ENCODE measurements at regions not wholly inside any gene's neighbourhood (a gene's known extent, or its start where the extent isn't known, plus 50 kb on each side); places are given as distances from the start of the nearest gene placed in this dataset.

DNA sequence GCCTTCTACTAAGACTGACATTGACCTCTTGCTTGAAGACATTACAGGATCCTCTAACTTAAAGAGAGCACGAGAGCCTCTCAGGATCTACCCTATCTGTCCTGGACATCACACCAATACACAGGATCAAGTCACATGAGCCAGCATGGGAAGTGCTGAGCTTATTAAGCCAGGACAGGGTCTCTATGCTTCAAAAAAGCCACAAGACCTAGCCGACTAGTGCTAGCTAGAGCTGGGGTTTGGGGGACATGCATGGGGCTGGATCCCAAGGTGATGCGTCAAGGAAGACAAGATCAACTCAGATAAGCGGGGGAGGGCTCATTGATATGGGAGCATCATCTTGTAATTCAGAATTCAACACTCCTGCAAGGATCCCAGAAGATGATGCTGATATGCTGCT is 167.2 kb upstream of the TAB2 start:
- Histone ChIP-seq H3K4me3 (no peak overlapping the region), H3K79me2 (ENCODE audit: control insufficient read depth, insufficient read depth, low read length) (no peaks in the 10 kb centered on the region), H3K27ac (ENCODE audit: extremely low read depth, low read depth, low read length) (no peak overlapping the region), H3K9me1 (ENCODE audit: control insufficient read depth, insufficient read depth, low read length) (no peaks in the 10 kb centered on the region), H3K9ac (ENCODE audit: insufficient read depth in 1 of 2, low read depth in 2 of 2, low read length in 2 of 2) (no peak overlapping the region; a peak in 1 of 4 replicates), H2AFZ (ENCODE audit: low read depth, low read length) (no peak overlapping the region), H4K20me1 (replicated peaks; ENCODE audit: control insufficient read depth, insufficient read depth, low read length) (no peaks in the 10 kb centered on the region), H3K36me3 (ENCODE audit: control insufficient read depth, insufficient read depth, low read length) (no peaks in the 10 kb centered on the region), H3K4me2 (ENCODE audit: insufficient read depth, low read length) (no peak overlapping the region), H3K9me3 (replicated peaks; ENCODE audit: control insufficient read depth, insufficient read depth, low read depth, low read length) (no peaks in the 10 kb centered on the region), H3K4me1 (replicated peaks in 1 of 2; ENCODE audit: control insufficient read depth in 2 of 2, insufficient read depth in 2 of 2, low read length in 2 of 2) (peaks cover 3 to 12% of the 10 kb centered on the region in 2 experiments; a peak in 1 of 5 replicates), H3K27me3 (ENCODE audit: control insufficient read depth in 2 of 2, insufficient read depth in 2 of 2, low read length in 2 of 2) (no peaks in the 10 kb centered on the region; a peak in 2 of 5 replicates)
- intact Hi-C loops (cut with micrococcal nuclease) (no loop called here), in situ Hi-C loops (cut with MboI) (no loop called here)
- FAIRE-seq = no peak
- ATAC-seq = no peak
- no TSS peak for BruUV-seq (replicated peaks)
- DNase-seq (ENCODE audit: extremely low read depth in 1 of 4, low spot score in 3 of 4) = no peak
- no peak for TF ChIP-seq TFAM (CRISPR knock-in tag; conservative IDR thresholded peaks at IDR 0.05)
- no peak for TF ChIP-seq RBM39 (optimal IDR thresholded peaks at IDR 0.05; ENCODE audit: low read depth, low read length)
- no peak for TF ChIP-seq SLC30A9 (CRISPR knock-in tag; IDR thresholded peaks at IDR 0.05)
- TF ChIP-seq, protein P1, sequence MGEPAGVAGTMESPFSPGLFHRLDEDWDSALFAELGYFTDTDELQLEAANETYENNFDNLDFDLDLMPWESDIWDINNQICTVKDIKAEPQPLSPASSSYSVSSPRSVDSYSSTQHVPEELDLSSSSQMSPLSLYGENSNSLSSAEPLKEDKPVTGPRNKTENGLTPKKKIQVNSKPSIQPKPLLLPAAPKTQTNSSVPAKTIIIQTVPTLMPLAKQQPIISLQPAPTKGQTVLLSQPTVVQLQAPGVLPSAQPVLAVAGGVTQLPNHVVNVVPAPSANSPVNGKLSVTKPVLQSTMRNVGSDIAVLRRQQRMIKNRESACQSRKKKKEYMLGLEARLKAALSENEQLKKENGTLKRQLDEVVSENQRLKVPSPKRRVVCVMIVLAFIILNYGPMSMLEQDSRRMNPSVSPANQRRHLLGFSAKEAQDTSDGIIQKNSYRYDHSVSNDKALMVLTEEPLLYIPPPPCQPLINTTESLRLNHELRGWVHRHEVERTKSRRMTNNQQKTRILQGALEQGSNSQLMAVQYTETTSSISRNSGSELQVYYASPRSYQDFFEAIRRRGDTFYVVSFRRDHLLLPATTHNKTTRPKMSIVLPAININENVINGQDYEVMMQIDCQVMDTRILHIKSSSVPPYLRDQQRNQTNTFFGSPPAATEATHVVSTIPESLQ (CRISPR knock-in tag; IDR thresholded peaks at IDR 0.05) = no peak
- no peak for TF ChIP-seq ARHGAP35 (IDR thresholded peaks at IDR 0.05; ENCODE audit: partially characterized antibody)
- no peak for TF ChIP-seq MXI1 (IDR thresholded peaks at IDR 0.05; ENCODE audit: low read depth, low read length)
- no peak for TF ChIP-seq MED1 (CRISPR knock-in tag; IDR thresholded peaks at IDR 0.05; ENCODE audit: borderline replicate concordance)
- no peak for TF ChIP-seq NRF1 (conservative IDR thresholded peaks at IDR 0.05 in 1 of 2, IDR thresholded peaks at IDR 0.05 in 1 of 2)
- no peak for TF ChIP-seq EGR1 (conservative IDR thresholded peaks at IDR 0.05)
- TF ChIP-seq ZNF668 (CRISPR knock-in tag; IDR thresholded peaks at IDR 0.05) = no peak
- no peak for TF ChIP-seq DNMT1 (IDR thresholded peaks at IDR 0.05)
- no peak for TF ChIP-seq NFE2L1 (tag; IDR thresholded peaks at IDR 0.05; ENCODE audit: borderline replicate concordance, low read depth)
- no peak for TF ChIP-seq TFE3 (CRISPR knock-in tag; IDR thresholded peaks at IDR 0.05)
- no peak for TF ChIP-seq FOXK2 (conservative IDR thresholded peaks at IDR 0.05 in 1 of 2, IDR thresholded peaks at IDR 0.05 in 1 of 2; ENCODE audit: low read depth in 2 of 2)
- TF ChIP-seq ZNF121 (CRISPR knock-in tag; conservative IDR thresholded peaks at IDR 0.05) = no peak
- 13% methylated on average over 4 of the region's 4 CpGs for WGBS (ENCODE audit: insufficient coverage, low coverage, missing lambda C conversion rate)
- ChIA-PET POLR2A (interaction anchor here (0.8 to 1.3 kb wide), 2 partner anchors 8 to 10 kb away, joined by 3 to 4 read pairs; no protein-coding TSS in a partner anchor), CTCF (ENCODE audit: low intra/inter-chr PET ratio) (no interaction called here)
